Lower leg skin (tissue), 3 donors: ENCODE measurements at regions not wholly inside any gene's neighbourhood (a gene's known extent, or its start where the extent isn't known, plus 50 kb on each side); places are given as distances from the start of the nearest gene placed in this dataset.

Experiments used
- POLR2A ChIP-seq, 2 donors: fragments of 450-650 bp; IDR thresholded peaks; one replicate each; pipeline ENCODE4 v1.6.1; 2016 to 2017; ENCODE audit warnings: antibody characterized with exemption in 2 of 2, mild to moderate bottlenecking in 1 of 2, moderate library complexity in 1 of 2
- TF ChIP-seq, protein P1 (sequence below), 3 donors: fragments of 450-650 bp; IDR thresholded peaks; one replicate each; pipeline ENCODE4 v1.5.1; 2016; ENCODE audit warnings: antibody characterized with exemption in 3 of 3, mild to moderate bottlenecking in 3 of 3, moderate library complexity in 2 of 3

GRCh38 chr4:173746424-173746823 is 216.4 kb upstream of the HAND2 start:
- TF ChIP-seq, protein P1, sequence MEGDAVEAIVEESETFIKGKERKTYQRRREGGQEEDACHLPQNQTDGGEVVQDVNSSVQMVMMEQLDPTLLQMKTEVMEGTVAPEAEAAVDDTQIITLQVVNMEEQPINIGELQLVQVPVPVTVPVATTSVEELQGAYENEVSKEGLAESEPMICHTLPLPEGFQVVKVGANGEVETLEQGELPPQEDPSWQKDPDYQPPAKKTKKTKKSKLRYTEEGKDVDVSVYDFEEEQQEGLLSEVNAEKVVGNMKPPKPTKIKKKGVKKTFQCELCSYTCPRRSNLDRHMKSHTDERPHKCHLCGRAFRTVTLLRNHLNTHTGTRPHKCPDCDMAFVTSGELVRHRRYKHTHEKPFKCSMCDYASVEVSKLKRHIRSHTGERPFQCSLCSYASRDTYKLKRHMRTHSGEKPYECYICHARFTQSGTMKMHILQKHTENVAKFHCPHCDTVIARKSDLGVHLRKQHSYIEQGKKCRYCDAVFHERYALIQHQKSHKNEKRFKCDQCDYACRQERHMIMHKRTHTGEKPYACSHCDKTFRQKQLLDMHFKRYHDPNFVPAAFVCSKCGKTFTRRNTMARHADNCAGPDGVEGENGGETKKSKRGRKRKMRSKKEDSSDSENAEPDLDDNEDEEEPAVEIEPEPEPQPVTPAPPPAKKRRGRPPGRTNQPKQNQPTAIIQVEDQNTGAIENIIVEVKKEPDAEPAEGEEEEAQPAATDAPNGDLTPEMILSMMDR (IDR thresholded peaks at IDR 0.05) = no peak
- TF ChIP-seq POLR2A (IDR thresholded peaks at IDR 0.05) = no peak
